ENCODE measurements at regions not wholly inside any gene's neighbourhood (a gene's known extent, or its start where the extent isn't known, plus 50 kb on each side); places are given as distances from the start of the nearest gene placed in this dataset.

GRCh38 chr6:150713487-150713886 is 113.8 kb downstream of the PLEKHG1 start:
- no peak for DNase-seq

GRCh38 chr6:150713931-150714330 is 114.2 kb downstream of the PLEKHG1 start:
- no peak for DNase-seq

- no peak for DNase-seq
Measured at GRCh38 chr6:150715133-150715532, 115.4 kb downstream of the PLEKHG1 start.

- DNase-seq: no peak
Measured at GRCh38 chr6:150717419-150717818, 117.7 kb downstream of the PLEKHG1 start.

- no peak for DNase-seq
Measured at GRCh38 chr6:150719099-150719766, 119.5 kb downstream of the PLEKHG1 start.

DNA sequence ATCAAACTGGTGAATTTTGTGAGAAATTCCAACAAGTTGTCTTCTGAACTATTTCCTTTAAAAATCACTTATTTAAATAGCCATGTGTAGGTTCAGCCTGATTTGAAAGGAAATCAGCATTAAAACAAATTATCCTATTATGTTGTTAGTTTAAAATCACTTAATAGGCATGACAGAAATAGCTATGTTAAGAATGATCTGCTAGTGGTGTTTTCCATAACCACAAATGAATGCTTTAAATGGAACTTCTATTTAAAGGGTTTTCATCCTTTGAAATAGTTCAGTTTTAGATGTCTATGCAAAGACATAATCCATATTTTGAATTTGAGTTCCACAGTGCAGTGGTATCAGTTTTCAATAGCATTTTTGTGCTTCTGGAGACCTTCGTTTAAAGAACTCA is 120.1 kb downstream of the PLEKHG1 start:
- DNase-seq: no peak

DNA sequence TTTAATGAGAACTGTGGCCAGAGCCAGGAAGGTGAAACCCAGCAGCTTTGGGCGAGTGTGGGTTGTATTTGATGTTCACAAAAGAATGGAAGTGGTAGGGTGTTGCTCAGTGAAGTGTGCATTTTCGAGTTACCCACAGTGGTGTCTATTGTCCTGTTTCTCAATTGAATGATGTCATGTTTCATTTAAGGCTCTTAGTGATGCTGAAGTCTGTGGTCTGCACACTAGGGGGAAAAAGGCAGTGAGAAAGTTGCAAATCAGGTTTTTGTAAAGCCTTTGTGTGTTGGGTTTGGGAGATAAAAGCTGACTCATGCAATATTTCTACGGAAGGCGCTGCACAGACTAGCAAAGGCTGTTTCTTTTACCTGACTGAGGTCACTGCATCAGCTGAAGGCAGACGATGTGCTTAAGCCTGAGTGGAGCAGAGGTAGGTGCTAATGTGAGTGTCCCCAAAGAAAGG is 121.1 kb downstream of the PLEKHG1 start:
- no peak for DNase-seq

DNA sequence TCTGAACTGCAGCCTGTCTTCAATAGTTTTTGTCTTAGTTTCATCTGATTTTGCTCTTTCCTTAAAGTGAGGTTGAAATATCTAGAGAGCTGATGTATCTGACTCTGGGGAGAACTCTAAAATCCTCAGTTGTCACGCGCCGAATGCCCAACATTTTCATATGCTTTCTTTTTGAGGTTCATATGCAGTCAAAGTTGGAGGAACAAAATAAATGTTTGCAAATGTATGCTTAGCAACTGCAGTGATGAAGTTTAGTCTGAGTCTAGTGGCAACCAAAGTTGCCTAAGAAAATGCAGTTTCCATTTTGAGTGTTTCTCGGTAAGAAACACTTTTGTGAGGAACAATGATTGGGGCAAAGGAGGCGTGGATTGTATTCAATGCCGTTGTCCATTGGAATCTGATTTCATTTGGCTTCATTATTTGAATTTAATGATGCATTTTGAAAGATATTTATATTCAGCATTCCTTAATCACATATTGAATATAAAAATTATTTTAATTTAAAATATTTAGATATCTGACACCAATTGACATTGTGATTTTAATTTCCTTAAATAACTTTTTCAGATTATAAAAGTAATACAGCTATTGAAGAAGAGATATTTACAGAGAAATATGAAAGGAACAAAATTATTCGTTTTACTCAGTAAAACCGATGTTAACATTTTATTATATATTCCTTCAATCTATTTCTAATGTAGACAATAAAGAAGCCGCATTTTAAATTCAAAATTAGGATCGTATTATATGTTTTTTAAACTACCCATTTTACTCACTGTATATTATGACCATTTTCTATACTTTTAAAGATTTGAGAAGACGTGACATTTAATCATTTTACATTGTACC is 122.0 kb downstream of the PLEKHG1 start:
- DNase-seq: no peak

DNA sequence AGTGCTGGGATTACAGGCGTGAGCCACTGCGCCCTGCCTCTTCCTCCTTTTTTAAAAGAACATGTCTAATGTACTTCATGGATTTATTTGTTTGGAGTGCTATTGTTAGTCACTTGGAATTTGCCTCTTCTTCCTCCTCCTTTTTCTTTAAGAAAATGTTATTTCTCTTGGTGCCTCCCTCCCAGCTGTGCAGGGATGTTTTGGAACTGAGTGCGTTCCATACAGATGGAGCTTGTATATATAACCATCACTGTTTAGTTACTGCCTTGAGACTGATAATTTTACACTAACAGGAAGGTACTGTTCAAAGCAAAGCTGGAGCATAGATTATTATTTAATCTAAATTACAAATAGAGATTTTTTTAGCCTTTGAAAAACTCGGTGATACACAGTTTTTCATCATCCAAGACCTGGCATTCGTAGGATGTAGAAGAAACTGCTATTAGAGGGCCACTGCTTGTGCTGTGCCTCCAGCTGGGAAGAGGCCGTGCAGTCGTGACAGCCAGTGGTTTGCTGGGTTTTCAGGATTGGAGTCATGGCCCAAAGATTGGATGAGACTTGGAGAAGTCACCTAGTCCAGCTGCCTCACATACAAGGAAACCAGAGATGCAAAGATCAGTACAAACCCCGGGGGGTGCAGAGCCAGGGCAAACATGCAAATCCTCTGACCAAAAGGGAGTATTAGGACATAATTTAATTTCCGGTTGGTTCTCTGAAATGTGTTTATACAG is 123.1 kb downstream of the PLEKHG1 start:
- DNase-seq: no peak

DNA sequence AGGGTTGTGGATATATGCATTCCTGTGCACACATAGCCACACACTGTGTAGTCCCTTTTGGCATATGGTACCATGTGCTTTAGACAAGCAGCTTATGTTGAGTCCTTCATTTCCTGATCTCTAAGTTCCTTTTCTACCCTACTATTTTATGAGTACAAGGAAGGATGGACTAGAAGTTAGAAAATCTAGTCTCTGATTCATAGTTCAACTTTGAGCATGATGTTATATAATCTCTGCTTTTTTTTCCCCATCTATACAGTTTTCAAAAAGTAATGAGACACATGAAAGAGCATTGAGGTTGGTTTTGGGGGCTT is 123.6 kb downstream of the PLEKHG1 start:
- DNase-seq: no peak

GRCh38 chr6:150723857-150724256 is 124.2 kb downstream of the PLEKHG1 start:
- no peak for DNase-seq

- no peak for DNase-seq
Measured at GRCh38 chr6:150725795-150726194, 126.1 kb downstream of the PLEKHG1 start.

DNA sequence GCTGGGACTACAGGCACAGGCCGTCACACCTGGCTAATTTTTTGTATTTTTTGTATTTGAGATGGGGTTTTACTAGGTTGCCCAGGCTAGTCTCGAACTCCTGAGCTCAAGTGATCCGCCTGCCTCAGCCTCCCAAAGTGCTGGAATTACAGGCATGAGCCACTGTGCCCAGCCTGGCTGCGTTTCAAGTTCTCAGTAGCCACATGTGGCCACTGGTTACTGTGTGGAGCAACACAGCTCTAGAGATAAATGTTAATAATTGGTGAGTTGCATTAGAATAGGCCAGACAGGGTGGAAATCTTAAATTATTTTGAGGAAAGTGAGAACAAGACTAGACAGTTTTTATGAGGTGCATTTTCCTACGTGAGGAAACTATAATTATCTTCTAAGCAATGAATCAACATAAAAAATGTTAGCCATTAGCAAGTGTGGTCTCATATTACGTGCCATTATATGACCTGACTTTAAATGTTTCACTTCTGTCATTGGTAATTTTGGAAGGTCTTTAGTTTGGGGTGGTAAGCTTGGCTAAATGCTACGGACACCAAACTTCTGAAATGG is 129.6 kb downstream of the PLEKHG1 start:
- no peak for DNase-seq

DNA sequence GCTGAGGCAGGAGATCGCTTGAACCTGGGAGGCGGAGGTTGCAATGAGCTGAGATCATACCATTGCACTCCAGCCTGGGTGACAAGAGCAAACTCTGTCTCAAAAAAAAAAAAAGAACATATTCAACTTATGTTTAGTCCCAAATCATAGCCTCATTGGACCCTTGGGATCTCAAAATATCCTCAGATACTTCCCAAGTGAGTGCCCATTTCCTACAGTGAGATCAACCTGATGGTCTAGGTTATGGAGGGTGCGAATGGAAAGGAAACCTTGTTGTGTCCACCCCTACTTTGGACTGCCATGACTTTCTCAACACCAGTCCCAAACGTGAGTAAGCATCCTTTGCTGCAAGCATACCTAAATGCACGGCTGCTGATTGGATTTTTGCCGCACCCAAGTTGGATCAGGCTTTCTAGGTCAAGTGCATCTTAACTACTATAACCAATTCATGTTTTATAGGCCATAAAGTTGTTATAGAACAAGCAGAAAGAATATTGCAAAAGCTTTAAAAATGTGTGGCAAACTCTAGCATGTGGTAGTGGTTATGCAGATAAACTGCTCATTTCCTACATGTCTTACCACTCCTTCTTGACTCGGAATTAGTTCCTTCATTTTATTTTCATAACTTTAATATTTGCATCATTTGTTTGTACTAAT is 131.2 kb downstream of the PLEKHG1 start:
- DNase-seq: no peak

DNA sequence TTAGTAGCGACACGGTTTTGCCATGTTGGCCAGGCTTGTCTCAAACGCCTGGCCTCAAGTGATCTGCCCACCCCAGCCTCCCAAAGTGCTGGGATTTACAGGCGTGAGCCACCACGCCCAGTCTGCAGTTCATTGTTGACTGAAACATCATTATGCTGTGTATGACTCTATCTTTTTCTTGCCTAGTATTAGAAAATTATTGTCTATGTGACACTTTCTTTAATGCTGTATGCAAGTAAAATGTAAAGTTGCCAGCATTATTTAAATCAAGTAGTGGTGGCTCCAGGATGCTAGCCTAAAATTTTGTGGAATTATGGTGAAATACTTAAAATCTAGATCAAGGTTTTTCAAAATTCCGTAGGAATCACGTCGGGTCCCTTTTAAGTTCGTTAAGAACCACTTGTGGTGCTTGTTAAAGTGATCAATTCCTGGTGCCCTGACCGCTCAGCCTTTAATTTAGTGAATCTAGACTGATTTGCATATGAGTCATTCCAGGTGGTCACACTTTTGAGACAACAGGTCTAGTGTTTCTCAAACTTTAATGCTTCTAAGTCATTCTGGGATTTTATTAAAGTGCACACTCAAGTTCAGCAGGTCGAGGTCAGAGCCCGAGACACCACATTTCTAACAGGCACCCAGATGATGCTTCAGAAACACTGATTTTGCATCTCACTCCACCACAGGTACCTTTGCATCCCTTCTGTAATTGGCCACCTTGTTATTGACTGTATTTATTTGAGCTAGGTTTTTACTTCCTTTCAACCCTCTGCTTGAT is 132.6 kb upstream of the MTHFD1L start:
- no peak for DNase-seq

GRCh38 chr6:150733726-150734125 is 131.8 kb upstream of the MTHFD1L start:
- no peak for DNase-seq

DNA sequence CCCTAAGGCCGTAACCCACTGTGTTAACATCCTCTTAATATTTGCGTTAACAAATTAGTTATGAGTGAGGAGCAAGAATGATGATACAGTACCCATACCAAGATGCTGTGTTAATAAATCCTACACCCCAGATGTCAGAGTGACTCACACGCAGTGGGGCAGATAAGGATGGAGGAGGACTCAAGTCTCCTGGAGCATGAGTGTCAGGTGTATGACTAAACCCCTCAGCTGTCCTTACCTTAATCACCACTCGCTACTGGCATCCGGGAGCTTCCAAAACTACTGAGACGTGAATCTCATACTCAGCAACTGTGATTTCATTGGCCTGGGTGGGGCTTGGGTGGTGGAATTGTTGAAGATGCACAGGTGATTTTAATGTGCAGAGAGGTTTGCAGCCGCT is 131.3 kb upstream of the MTHFD1L start:
- no peak for DNase-seq

GRCh38 chr6:150735341-150735851 is 130.1 kb upstream of the MTHFD1L start:
- no peak for DNase-seq

- DNase-seq: no peak
Measured at GRCh38 chr6:150738092-150738629, 127.3 kb upstream of the MTHFD1L start.

DNA sequence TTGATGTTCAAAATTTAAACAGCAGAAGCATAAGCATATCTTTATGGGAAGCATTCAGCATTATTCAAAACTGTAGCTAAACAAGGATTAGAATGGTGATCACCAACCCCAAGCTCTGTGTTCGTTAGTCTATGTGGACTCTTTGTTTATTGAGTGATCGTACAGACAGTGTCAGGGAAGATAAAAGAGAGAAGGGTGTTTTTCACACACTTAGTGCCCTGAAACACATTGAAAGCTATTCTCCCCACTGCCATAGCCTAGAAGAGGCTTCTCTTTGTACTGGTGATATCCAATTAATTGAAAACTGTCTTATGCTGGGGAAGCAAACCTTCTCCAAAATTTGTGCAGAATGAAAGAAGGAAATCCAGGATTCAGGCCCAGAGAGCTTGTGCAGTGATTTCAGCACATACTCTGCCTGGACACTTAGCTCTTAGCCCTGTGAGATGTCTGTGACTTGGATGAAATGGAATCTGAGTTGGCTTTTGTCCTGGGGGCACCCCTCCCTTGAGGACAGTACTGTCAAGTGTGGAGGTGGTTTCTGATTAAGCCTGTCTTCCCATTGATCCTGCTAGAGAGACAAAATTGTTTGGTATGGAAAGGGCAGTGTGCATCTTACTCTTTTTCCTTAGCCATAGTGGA is 125.7 kb upstream of the MTHFD1L start:
- no peak for DNase-seq

- DNase-seq: no peak
Measured at GRCh38 chr6:150740453-150740852, 125.0 kb upstream of the MTHFD1L start.

All from SW 1271 (cell line).